Hepatocyte (in vitro differentiated cells): ENCODE measurements at regions not wholly inside any gene's neighbourhood (a gene's known extent, or its start where the extent isn't known, plus 50 kb on each side); places are given as distances from the start of the nearest gene placed in this dataset.

Experiments
- EZH2phosphoT487 ChIP-seq: fragments of 200-600 bp; sonication (generic); IDR thresholded peaks from one replicate; pipeline ENCODE4 v1.6.1; 2018; ENCODE audit warnings: antibody characterized with exemption, mild to moderate bottlenecking, low read depth, moderate library complexity; ENCODE audit not compliant: unreplicated experiment, severe bottlenecking
- TF ChIP-seq, protein P1 (sequence below): fragments of 200-600 bp; sonication (generic); IDR thresholded peaks from 2 replicates; pipeline ENCODE4 v1.5.1; 2016; ENCODE audit warnings: antibody characterized with exemption, mild to moderate bottlenecking; ENCODE audit not compliant: poor library complexity

DNA sequence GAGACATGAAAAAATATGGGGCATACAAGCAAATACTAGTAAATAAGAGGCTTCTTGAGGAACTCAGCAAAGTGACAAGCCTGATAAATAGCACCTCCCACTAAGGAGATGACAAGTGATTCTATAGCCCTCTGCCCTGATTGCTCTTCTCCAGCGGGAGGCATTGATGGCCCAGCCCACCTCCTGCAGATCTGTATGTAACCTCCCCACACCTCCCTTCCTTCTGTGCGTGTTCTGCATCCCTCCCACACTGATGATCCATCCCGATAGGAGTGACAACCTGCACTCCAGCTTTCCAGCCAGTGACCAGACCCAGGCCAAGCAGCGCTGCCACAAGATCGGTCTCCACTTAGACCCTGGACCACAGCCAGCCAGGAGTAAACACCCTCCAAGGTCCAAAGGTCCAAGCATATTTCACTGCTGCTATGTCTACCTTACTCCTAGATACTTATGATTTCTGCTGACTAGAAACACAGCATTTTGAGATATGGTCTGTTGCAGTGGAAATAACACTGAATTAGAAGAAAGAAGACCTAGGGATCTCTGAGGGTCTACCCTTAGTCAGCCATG, 176.1 kb downstream of the BRINP2 start:
- TF ChIP-seq, protein P1, sequence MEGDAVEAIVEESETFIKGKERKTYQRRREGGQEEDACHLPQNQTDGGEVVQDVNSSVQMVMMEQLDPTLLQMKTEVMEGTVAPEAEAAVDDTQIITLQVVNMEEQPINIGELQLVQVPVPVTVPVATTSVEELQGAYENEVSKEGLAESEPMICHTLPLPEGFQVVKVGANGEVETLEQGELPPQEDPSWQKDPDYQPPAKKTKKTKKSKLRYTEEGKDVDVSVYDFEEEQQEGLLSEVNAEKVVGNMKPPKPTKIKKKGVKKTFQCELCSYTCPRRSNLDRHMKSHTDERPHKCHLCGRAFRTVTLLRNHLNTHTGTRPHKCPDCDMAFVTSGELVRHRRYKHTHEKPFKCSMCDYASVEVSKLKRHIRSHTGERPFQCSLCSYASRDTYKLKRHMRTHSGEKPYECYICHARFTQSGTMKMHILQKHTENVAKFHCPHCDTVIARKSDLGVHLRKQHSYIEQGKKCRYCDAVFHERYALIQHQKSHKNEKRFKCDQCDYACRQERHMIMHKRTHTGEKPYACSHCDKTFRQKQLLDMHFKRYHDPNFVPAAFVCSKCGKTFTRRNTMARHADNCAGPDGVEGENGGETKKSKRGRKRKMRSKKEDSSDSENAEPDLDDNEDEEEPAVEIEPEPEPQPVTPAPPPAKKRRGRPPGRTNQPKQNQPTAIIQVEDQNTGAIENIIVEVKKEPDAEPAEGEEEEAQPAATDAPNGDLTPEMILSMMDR = no peak
- TF ChIP-seq EZH2phosphoT487 = no peak
